CD4-positive, alpha-beta memory T cell (primary cell): ENCODE measurements at regions not wholly inside any gene's neighbourhood (a gene's known extent, or its start where the extent isn't known, plus 50 kb on each side); places are given as distances from the start of the nearest gene placed in this dataset.

ENCODE experiments used
- CTCF ChIA-PET: fragments of 350-600 bp; sonication (Branson Sonifier 250); formaldehyde crosslinking; loops from one replicate; lab custom pipeline; 2021; ENCODE audit warnings: inconsistent platforms; ENCODE audit not compliant: partially characterized antibody; lab: Charles Lee
- POLR2A ChIA-PET: fragments of 350-600 bp; sonication (Branson Sonifier 250); formaldehyde crosslinking; loops from one replicate; lab custom pipeline; 2021; ENCODE audit not compliant: partially characterized antibody; lab: Charles Lee
- DNase-seq, 5 donors: peaks; one replicate each; pipeline versions ENCODE4 v3.0.0 to v3.0.0-alpha.2; 2020 to 2022; ENCODE audit warnings: mixed read lengths in 1 of 5
- H3K27ac ChIP-seq: one replicate; pipeline ENCODE4 v1.7.0; 2013; ENCODE audit warnings: low read depth, low read length
- H3K27me3 ChIP-seq: 2 replicates; pipeline ENCODE4 v1.7.0; 2013; ENCODE audit warnings: mild to moderate bottlenecking, low read length, moderate library complexity; ENCODE audit not compliant: insufficient read depth
- H3K36me3 ChIP-seq: 2 replicates; pipeline ENCODE4 v1.7.0; 2013; ENCODE audit warnings: mild to moderate bottlenecking, low read length, moderate library complexity; ENCODE audit not compliant: insufficient read depth
- H3K4me1 ChIP-seq: 2 replicates; pipeline ENCODE4 v1.7.0; 2013; ENCODE audit warnings: mild to moderate bottlenecking, low read length, moderate library complexity; ENCODE audit not compliant: insufficient read depth
- H3K4me3 ChIP-seq, 2 donors: one replicate each; pipeline ENCODE4 v1.7.0; 2013; ENCODE audit warnings: low read length in 2 of 2, mild to moderate bottlenecking in 1 of 2
- H3K9me3 ChIP-seq, 2 donors: one replicate each; pipeline ENCODE4 v1.7.0; 2013; ENCODE audit warnings: low read length in 2 of 2, control low read depth in 1 of 2; ENCODE audit not compliant: control insufficient read depth in 1 of 2
- H3K27ac Mint-ChIP-seq, 7 donors: one replicate each; pipeline ENCODE4 v1.8.0; 2020 to 2021; ENCODE audit warnings: mixed read lengths in 7 of 7, mild to moderate bottlenecking in 6 of 7, inconsistent platforms in 3 of 7, moderate library complexity in 3 of 7
- H3K27me3 Mint-ChIP-seq, 2 donors: one replicate each; pipeline ENCODE4 v1.8.0; 2020 to 2021; ENCODE audit warnings: mixed read lengths in 2 of 2
- H3K36me3 Mint-ChIP-seq, 2 donors: one replicate each; pipeline ENCODE4 v1.8.0; 2020 to 2021; ENCODE audit warnings: mixed read lengths in 2 of 2, inconsistent platforms in 1 of 2, mild to moderate bottlenecking in 1 of 2
- H3K4me1 Mint-ChIP-seq, 4 donors: one replicate each; pipeline ENCODE4 v1.8.0; 2020 to 2021; ENCODE audit warnings: mixed read lengths in 4 of 4, mild to moderate bottlenecking in 1 of 4
- H3K4me3 Mint-ChIP-seq, 8 donors: one replicate each; pipeline ENCODE4 v1.8.0; 2020 to 2021; ENCODE audit warnings: mixed read lengths in 8 of 8, mild to moderate bottlenecking in 7 of 8, moderate library complexity in 6 of 8, inconsistent platforms in 3 of 8
- H3K9me3 Mint-ChIP-seq, 8 donors: one replicate each; pipeline ENCODE4 v1.8.0; 2020 to 2021; ENCODE audit warnings: mixed read lengths in 8 of 8, mild to moderate bottlenecking in 5 of 8, inconsistent platforms in 3 of 8, moderate library complexity in 1 of 8
- intact Hi-C: fragments of 100-400 bp; cut with micrococcal nuclease; formaldehyde crosslinking; loops from one replicate; pipeline ENCODE4 v1.15.1; 2023

DNA sequence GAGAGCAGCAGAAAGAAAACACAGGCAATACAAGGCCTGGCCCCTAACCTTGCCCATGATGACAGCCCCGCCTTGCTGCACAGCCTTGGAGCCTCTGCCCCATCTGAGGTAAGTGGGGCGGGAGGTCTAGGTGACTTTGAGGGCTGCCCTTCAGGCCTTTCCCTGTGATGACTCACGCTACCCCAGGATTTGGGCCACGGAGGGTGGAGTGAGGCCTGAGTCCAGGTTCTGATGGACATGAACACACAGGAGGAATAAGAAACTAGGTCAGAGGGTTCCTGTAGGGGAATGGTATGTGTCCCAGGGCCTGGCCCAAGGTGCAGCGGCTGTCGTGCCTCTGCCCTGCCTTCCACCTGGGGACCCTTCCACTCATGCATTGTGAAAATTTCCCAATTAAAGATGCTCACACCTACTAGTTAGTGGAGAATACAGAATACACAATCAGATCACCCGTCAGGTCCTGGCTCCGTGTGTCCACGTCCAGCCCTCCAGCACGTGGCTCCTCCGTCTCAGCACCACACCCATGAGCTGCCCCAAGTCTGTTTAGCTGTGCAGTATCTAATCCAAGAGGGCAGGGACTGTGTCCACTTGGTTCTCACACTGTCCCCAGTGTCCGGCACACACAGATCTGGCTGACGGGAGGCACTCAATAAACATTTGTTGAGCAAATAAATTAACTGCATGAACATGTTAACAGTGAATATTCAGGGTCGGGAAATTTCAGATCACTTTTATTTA is 111.0 kb downstream of the CHST1 start:
- ChIA-PET CTCF (no interaction called here), POLR2A (no interaction called here)
- Histone ChIP-seq H3K36me3 (no peaks in the 10 kb centered on the region), H3K9me3 (no peaks in the 10 kb centered on the region), H3K4me3 (no peak overlapping the region), H3K4me1 (no peaks in the 10 kb centered on the region), H3K27ac (no peak overlapping the region), H3K27me3 (no peaks in the 10 kb centered on the region)
- Mint-ChIP-seq H3K36me3 (no peaks in the 10 kb centered on the region), H3K9me3 (peaks cover 0 to 6% (median 0%) of the 10 kb centered on the region in 8 donors), H3K4me3 (no peak overlapping the region), H3K4me1 (no peaks in the 10 kb centered on the region), H3K27me3 (peaks cover 0 to 14% of the 10 kb centered on the region in 2 donors), H3K27ac (no peak overlapping the region)
- DNase-seq = no peak
- intact Hi-C loops = no loop called here

DNA sequence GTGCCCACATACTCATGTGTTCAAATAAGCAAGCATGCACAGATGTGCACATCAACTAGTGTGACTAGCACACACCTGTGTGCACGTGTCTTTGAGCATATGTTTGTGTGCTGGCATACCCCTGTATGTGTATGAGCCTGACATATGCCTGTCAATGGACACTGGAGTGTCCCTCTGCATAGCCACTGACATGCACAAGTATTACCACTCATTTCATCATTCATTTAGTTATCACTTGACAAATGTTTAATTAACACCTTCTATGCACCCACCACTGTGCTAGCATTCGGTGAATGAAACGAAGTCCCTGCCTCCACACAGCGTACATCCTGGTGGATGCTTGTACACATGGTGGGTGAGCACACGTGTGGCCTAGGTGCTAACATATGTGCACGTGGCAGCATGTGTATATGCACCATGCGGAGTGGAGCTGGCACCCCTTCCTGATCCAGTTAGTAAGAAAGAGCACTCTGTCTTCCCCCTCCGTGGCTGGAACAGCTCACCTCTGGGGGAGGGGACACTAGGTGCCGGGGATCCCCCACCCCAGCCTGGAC is 112.0 kb downstream of the CHST1 start:
- Mint-ChIP-seq H3K9me3 (peaks cover 0 to 6% (median 0%) of the 10 kb centered on the region in 8 donors), H3K27me3 (peaks cover 0 to 14% of the 10 kb centered on the region in 2 donors), H3K36me3 (no peaks in the 10 kb centered on the region), H3K27ac (no peak overlapping the region), H3K4me3 (no peak overlapping the region), H3K4me1 (no peaks in the 10 kb centered on the region)
- POLR2A ChIA-PET = no interaction called here
- H3K36me3 ChIP-seq = no peaks in the 10 kb centered on the region
- intact Hi-C loops = no loop called here
- no peak overlapping the region for H3K27ac ChIP-seq
- no peaks in the 10 kb centered on the region for H3K27me3 ChIP-seq
- H3K9me3 ChIP-seq = no peaks in the 10 kb centered on the region
- CTCF ChIA-PET = no interaction called here
- no peak for DNase-seq
- H3K4me3 ChIP-seq = no peak overlapping the region
- no peaks in the 10 kb centered on the region for H3K4me1 ChIP-seq

DNA sequence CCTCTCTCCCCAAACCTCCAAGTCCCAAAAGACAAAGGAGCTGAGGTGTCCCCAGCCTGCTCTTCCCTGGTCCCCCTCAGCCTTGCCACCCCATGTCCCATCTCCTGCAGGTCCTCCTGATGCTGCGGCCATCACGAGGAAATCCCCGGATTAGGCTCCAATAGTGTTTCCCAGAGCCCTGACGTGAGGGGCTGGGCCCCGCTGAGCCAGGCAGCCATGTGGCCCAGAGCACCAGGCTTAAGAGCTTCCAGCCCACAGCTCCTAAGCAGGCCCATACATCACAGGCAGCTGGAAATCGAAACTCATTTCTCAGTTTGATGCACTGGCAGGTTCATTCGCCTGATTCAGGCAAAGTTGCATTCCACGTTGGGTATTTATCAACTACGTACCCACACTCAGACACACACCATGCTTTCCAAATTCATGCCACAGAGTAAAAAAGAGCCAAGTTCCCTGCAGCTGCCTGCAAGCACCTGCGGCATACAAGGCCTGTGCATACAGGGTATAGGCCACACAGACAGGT is 114.2 kb downstream of the CHST1 start:
- POLR2A ChIA-PET = no interaction called here
- Mint-ChIP-seq H3K9me3 (no peaks in the 10 kb centered on the region), H3K4me1 (no peaks in the 10 kb centered on the region), H3K4me3 (no peak overlapping the region), H3K36me3 (no peaks in the 10 kb centered on the region), H3K27ac (no peak overlapping the region), H3K27me3 (peaks cover 1 to 6% of the 10 kb centered on the region in 2 donors)
- Histone ChIP-seq H3K36me3 (no peaks in the 10 kb centered on the region), H3K27me3 (no peaks in the 10 kb centered on the region), H3K9me3 (no peaks in the 10 kb centered on the region), H3K4me1 (no peaks in the 10 kb centered on the region), H3K4me3 (no peak overlapping the region), H3K27ac (no peak overlapping the region)
- intact Hi-C loops = no loop called here
- CTCF ChIA-PET = no interaction called here
- DNase-seq = no peak

DNA sequence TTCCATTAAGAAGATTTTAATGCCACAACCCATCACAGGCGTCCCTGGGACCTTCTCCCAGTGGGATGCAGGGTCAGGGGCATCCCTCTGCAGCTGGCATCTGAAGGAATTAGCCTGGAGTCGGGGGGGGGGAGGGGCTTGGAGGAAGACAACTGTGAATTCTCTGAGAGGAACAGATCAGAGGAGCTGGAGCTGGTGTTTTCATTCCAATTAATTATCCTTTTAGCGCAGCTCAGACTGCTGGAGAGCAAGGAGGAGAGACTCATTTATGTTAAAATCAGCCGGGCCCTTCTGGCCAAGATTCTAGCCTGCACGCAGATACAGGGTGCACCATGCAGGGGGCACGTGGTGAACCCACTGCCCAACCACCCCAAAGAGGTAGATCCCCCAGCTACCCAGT is 116.2 kb downstream of the CHST1 start:
- ChIA-PET POLR2A (no interaction called here), CTCF (no interaction called here)
- H3K9me3 Mint-ChIP-seq = peaks cover 0 to 2% (median 0%) of the 10 kb centered on the region in 8 donors
- H3K4me1 ChIP-seq = no peaks in the 10 kb centered on the region
- H3K4me3 Mint-ChIP-seq = no peak overlapping the region
- H3K27ac ChIP-seq = no peak overlapping the region
- no peaks in the 10 kb centered on the region for H3K36me3 Mint-ChIP-seq
- H3K9me3 ChIP-seq = no peaks in the 10 kb centered on the region
- H3K4me3 ChIP-seq = no peak overlapping the region
- no peak for DNase-seq
- H3K4me1 Mint-ChIP-seq = no peaks in the 10 kb centered on the region
- H3K27ac Mint-ChIP-seq = no peak overlapping the region
- H3K36me3 ChIP-seq = no peaks in the 10 kb centered on the region
- intact Hi-C loops = no loop called here
- peaks cover 4 to 6% of the 10 kb centered on the region in 2 donors for H3K27me3 Mint-ChIP-seq
- H3K27me3 ChIP-seq = no peaks in the 10 kb centered on the region

DNA sequence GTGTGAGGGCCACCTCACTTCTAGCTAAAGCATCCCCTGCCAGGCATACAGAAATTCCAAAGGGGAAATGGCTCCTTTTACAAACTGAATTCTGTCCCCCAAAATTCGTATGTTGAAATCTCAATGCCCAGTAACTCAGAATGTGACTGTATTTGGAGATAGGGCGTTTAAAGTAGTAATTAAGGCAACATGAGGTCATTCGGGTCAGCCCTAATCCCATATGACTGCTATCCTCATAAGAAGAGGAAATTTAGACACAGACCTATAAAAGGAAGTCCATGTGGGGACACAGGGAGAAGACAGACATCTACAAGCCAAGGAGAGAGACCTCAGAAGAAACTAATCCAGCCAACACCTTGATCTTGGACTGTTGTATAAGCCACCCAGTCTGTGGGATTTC is 119.1 kb downstream of the CHST1 start:
- Histone ChIP-seq H3K27ac (no peak overlapping the region), H3K4me3 (no peak overlapping the region), H3K4me1 (no peaks in the 10 kb centered on the region), H3K27me3 (no peaks in the 10 kb centered on the region), H3K9me3 (no peaks in the 10 kb centered on the region), H3K36me3 (no peaks in the 10 kb centered on the region)
- DNase-seq = no peak
- Mint-ChIP-seq H3K4me1 (no peaks in the 10 kb centered on the region), H3K27me3 (peaks cover 5 to 13% of the 10 kb centered on the region in 2 donors), H3K36me3 (no peaks in the 10 kb centered on the region), H3K27ac (no peak overlapping the region), H3K9me3 (peaks cover 0 to 3% (median 0%) of the 10 kb centered on the region in 8 donors), H3K4me3 (no peak overlapping the region)
- POLR2A ChIA-PET = no interaction called here
- CTCF ChIA-PET = no interaction called here
- intact Hi-C loops = no loop called here

DNA sequence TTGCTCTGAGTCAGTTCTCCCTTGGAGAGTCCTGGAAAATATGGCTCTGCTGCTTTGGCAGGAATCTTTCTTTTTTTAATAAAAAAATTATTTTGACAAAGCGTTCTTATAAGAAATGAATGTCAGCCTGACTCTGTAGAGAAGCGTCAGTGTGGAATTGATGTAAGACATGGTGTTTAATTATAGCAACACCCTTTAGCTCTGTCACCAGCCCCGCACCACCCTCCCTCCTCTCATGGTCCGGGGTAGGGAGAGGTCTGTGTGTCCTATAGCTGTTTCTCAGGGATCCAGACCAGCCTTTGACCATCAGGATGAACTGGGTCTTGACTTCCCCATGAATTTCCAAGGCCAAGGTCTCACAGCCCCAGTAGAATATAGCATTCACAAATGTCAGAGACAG is 120.6 kb downstream of the CHST1 start:
- intact Hi-C loops = no loop called here
- no peak overlapping the region for H3K27ac Mint-ChIP-seq
- no peaks in the 10 kb centered on the region for H3K4me1 Mint-ChIP-seq
- H3K9me3 Mint-ChIP-seq = peaks cover 0 to 4% (median 0%) of the 10 kb centered on the region in 8 donors
- H3K4me1 ChIP-seq = no peaks in the 10 kb centered on the region
- no peak overlapping the region for H3K4me3 ChIP-seq
- H3K36me3 ChIP-seq = no peaks in the 10 kb centered on the region
- H3K9me3 ChIP-seq = no peaks in the 10 kb centered on the region
- no peak overlapping the region for H3K4me3 Mint-ChIP-seq
- no peaks in the 10 kb centered on the region for H3K27me3 ChIP-seq
- CTCF ChIA-PET = no interaction called here
- no peak overlapping the region for H3K27ac ChIP-seq
- peaks cover 5 to 13% of the 10 kb centered on the region in 2 donors for H3K27me3 Mint-ChIP-seq
- no peak for DNase-seq
- H3K36me3 Mint-ChIP-seq = no peaks in the 10 kb centered on the region
- POLR2A ChIA-PET = no interaction called here

DNA sequence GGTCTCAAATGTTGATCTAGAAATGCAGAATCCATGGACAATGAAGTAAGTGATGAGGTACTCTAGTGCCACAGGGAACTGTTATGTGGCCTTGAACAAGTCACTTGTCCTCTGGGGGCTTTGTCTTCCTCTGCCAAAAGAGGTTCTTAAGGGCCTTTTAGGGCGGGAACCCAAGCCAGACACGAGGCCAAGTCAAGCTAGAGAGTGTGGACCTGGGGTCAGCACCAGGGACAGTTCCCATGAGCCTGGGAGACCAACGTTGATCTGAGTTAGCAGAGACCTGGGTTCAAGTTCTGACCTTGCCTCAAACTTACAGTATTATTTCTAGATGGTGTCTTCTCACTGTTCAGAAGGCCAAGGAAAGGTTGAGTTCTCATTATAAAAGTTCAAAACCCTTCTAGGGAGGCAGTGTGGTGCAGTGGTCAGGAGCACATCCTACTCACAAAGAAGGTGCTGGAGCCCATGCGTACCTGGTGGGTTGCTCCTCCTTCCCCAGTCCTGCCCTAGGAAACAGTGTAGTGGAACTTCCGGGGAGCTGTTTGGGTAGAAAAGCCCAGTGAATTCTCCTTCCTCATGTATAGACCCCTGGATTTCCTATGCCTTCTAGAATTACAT is 121.5 kb downstream of the CHST1 start:
- Mint-ChIP-seq H3K4me1 (no peaks in the 10 kb centered on the region), H3K27me3 (peaks cover 5 to 13% of the 10 kb centered on the region in 2 donors), H3K36me3 (no peaks in the 10 kb centered on the region), H3K9me3 (peaks cover 0 to 4% (median 0%) of the 10 kb centered on the region in 8 donors), H3K27ac (no peak overlapping the region), H3K4me3 (no peak overlapping the region)
- no peaks in the 10 kb centered on the region for H3K4me1 ChIP-seq
- H3K4me3 ChIP-seq = no peak overlapping the region
- intact Hi-C loops = no loop called here
- no peaks in the 10 kb centered on the region for H3K36me3 ChIP-seq
- no peaks in the 10 kb centered on the region for H3K9me3 ChIP-seq
- DNase-seq = no peak
- CTCF ChIA-PET = no interaction called here
- H3K27ac ChIP-seq = no peak overlapping the region
- POLR2A ChIA-PET = no interaction called here
- H3K27me3 ChIP-seq = no peaks in the 10 kb centered on the region
